ENCODE measurements at regions not wholly inside any gene's neighbourhood (a gene's known extent, or its start where the extent isn't known, plus 50 kb on each side); places are given as distances from the start of the nearest gene placed in this dataset.

- Histone ChIP-seq H3K4me3 (ENCODE audit: low read depth, low read length) (no peak overlapping the region), H3K36me3 (ENCODE audit: control insufficient read depth, insufficient read depth, low read length) (no peaks in the 10 kb centered on the region), H3K27me3 (replicated peaks; ENCODE audit: control insufficient read depth, insufficient read depth, low read length) (no peaks in the 10 kb centered on the region), H3K9me3 (no peaks in the 10 kb centered on the region), H3K4me1 (no peaks in the 10 kb centered on the region)
- no peak overlapping the region for H3K27ac Mint-ChIP-seq (ENCODE audit: unreplicated experiment)
- intact Hi-C loops (cut with micrococcal nuclease; ENCODE audit: unreplicated experiment) = loop anchor here (5.0 kb wide), 1 partner anchor 1185 kb away; no protein-coding TSS in a partner anchor
- POLR2A ChIA-PET = no interaction called here
- H3K9me3 Mint-ChIP-seq (ENCODE audit: unreplicated experiment) = no peaks in the 10 kb centered on the region
- no TSS peak for BruUV-seq (replicated peaks)
- no peak for TF ChIP-seq CTCF (IDR thresholded peaks at IDR 0.05; ENCODE audit: insufficient read depth in 1 of 2, low read depth in 1 of 2, low read length in 1 of 2, severe bottlenecking in 1 of 2, unreplicated experiment in 1 of 2)
- H3K36me3 Mint-ChIP-seq (ENCODE audit: insufficient read depth, unreplicated experiment) = no peaks in the 10 kb centered on the region
- no peak overlapping the region for H3K4me3 Mint-ChIP-seq (ENCODE audit: unreplicated experiment)
- peaks cover 3% of the 10 kb centered on the region for H3K27me3 Mint-ChIP-seq (ENCODE audit: insufficient read depth, unreplicated experiment)
- CTCF ChIA-PET = no interaction called here
- H3K4me1 Mint-ChIP-seq (ENCODE audit: low read depth, unreplicated experiment) = no peaks in the 10 kb centered on the region
- DNase-seq = no peak
Observed at GRCh38 chr2:128737546-128737826, 418.8 kb upstream of the HS6ST1 start.

GRCh38 chr2:128738446-128739110, 419.9 kb upstream of the HS6ST1 start:
- Histone ChIP-seq H3K27me3 (replicated peaks; ENCODE audit: control insufficient read depth, insufficient read depth, low read length) (no peaks in the 10 kb centered on the region), H3K4me3 (ENCODE audit: low read depth, low read length) (no peak overlapping the region), H3K9me3 (no peaks in the 10 kb centered on the region), H3K4me1 (no peaks in the 10 kb centered on the region), H3K36me3 (ENCODE audit: control insufficient read depth, insufficient read depth, low read length) (no peaks in the 10 kb centered on the region)
- no peak for TF ChIP-seq CTCF (IDR thresholded peaks at IDR 0.05; ENCODE audit: insufficient read depth in 1 of 2, low read depth in 1 of 2, low read length in 1 of 2, severe bottlenecking in 1 of 2, unreplicated experiment in 1 of 2)
- DNase-seq = no peak
- ChIA-PET CTCF (no interaction called here), POLR2A (no interaction called here)
- Mint-ChIP-seq H3K27me3 (ENCODE audit: insufficient read depth, unreplicated experiment) (peaks cover 5% of the 10 kb centered on the region), H3K9me3 (ENCODE audit: unreplicated experiment) (no peaks in the 10 kb centered on the region), H3K4me1 (ENCODE audit: low read depth, unreplicated experiment) (no peaks in the 10 kb centered on the region), H3K36me3 (ENCODE audit: insufficient read depth, unreplicated experiment) (no peaks in the 10 kb centered on the region), H3K27ac (ENCODE audit: unreplicated experiment) (no peak overlapping the region), H3K4me3 (ENCODE audit: unreplicated experiment) (no peak overlapping the region)
- no TSS peak for BruUV-seq (replicated peaks)
- intact Hi-C loops (cut with micrococcal nuclease; ENCODE audit: unreplicated experiment) = loop anchor here (5.0 kb wide), 1 partner anchor 1184 kb away; no protein-coding TSS in a partner anchor

- Mint-ChIP-seq H3K4me3 (ENCODE audit: unreplicated experiment) (no peak overlapping the region), H3K27me3 (ENCODE audit: insufficient read depth, unreplicated experiment) (peaks cover 15% of the 10 kb centered on the region), H3K36me3 (ENCODE audit: insufficient read depth, unreplicated experiment) (no peaks in the 10 kb centered on the region), H3K27ac (ENCODE audit: unreplicated experiment) (no peak overlapping the region), H3K9me3 (ENCODE audit: unreplicated experiment) (no peaks in the 10 kb centered on the region), H3K4me1 (ENCODE audit: low read depth, unreplicated experiment) (no peaks in the 10 kb centered on the region)
- intact Hi-C loops (cut with micrococcal nuclease; ENCODE audit: unreplicated experiment) = no loop called here
- H3K9me3 ChIP-seq = no peaks in the 10 kb centered on the region
- H3K4me3 ChIP-seq (ENCODE audit: low read depth, low read length) = no peak overlapping the region
- H3K27me3 ChIP-seq (replicated peaks; ENCODE audit: control insufficient read depth, insufficient read depth, low read length) = no peaks in the 10 kb centered on the region
- no peaks in the 10 kb centered on the region for H3K4me1 ChIP-seq
- TF ChIP-seq CTCF (IDR thresholded peaks at IDR 0.05; ENCODE audit: insufficient read depth in 1 of 2, low read depth in 1 of 2, low read length in 1 of 2, severe bottlenecking in 1 of 2, unreplicated experiment in 1 of 2) = no peak
- ChIA-PET CTCF (no interaction called here), POLR2A (no interaction called here)
- DNase-seq = no peak
- no TSS peak for BruUV-seq (replicated peaks)
- no peaks in the 10 kb centered on the region for H3K36me3 ChIP-seq (ENCODE audit: control insufficient read depth, insufficient read depth, low read length)
Observed at GRCh38 chr2:128742467-128742866, 423.8 kb upstream of the HS6ST1 start.

Data from Caco-2 (cell line).